GM18499 (cell line): ENCODE measurements at regions not wholly inside any gene's neighbourhood (a gene's known extent, or its start where the extent isn't known, plus 50 kb on each side); places are given as distances from the start of the nearest gene placed in this dataset.

Experiments used
- ATAC-seq: cut with Tn5 transposase; IDR thresholded peaks from one replicate; pipeline ENCODE4 v1.9.1; 2021; ENCODE audit warnings: moderate number of reproducible peaks; ENCODE audit not compliant: insufficient read depth, unreplicated experiment

GRCh38 chr4:12734586-12734985 is 749.6 kb downstream of the RAB28 start:
- no peak for ATAC-seq

GRCh38 chr4:12729384-12729783 is 754.8 kb downstream of the RAB28 start:
- peak; percentile 38 for ATAC-seq

- ATAC-seq, result no peak
These were observed 759.6 kb downstream of the RAB28 start for GRCh38 chr4:12724510-12724909.

DNA sequence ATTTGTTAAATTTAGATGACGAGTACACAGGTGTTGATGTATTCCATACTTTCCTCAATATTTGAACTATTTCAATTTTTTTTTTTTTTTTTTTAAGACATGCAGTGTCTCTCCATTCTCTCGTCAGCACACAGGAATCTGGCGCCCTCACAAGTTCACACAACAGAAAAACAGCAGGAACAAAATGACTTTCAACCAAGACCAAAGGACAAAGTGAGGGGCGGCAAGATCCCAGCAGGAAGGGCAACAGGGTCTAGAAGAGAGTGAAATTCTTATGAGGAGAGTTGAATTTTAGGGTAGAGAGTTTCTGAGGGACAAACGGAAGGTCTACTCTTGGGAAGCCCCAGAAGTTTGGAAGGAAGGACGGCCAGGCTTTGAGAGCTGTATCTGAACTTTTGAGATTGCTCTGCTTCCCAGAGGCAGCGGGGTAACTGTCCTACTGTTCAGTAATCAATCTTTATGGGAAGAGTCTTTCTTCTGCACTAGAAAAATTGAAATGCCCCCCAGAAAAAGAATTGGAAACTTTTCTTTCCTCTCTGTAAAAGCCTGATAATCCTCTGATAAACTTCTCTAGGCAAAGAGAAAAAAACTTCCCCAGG is 760.2 kb downstream of the RAB28 start:
- ATAC-seq, result no peak

GRCh38 chr4:12716896-12717295 is 767.2 kb downstream of the RAB28 start:
- no peak for ATAC-seq

- ATAC-seq, result no peak
These were observed 771.3 kb downstream of the RAB28 start for GRCh38 chr4:12712648-12713339.

- no peak for ATAC-seq
These were observed 776.6 kb downstream of the RAB28 start for GRCh38 chr4:12707381-12708175.

DNA sequence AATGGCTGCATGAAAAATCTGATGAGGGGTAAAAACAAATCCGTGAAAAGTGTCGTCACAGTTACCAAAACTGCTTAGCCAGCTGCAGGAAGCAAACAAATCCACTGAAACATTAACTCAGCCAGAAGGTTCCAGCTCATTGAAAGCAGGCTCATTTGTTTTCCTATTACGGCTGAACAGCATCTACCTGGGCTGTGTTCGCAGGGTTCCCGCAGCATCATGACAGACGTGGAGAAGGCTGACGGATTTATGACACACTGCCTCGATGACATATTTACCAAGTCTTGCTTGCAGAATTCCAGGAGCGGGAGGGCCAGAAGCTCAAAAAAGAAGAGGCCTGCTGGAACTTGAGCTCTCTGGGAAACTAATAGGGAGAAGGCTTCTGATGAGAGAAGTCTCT is 781.1 kb downstream of the RAB28 start:
- ATAC-seq, result no peak

DNA sequence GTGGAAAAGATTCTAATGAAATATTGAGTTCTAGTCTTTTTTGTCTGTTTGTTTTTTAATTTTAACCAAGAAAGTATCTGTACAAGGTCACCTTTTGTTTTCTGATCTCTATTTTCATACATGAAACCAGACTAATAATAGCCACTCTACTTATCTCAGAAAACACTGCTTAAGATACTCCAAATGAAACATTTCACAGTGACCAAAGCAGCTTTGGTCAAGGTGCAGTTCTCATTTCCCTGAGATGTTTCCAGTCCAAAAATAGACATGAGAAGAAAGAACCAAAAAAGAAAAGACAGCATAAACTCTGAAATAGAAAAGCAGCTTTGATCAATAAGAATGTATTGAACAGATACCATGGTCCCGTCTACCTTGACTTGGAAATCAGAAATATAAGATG is 782.8 kb downstream of the RAB28 start:
- ATAC-seq, result peak; percentile 56

DNA sequence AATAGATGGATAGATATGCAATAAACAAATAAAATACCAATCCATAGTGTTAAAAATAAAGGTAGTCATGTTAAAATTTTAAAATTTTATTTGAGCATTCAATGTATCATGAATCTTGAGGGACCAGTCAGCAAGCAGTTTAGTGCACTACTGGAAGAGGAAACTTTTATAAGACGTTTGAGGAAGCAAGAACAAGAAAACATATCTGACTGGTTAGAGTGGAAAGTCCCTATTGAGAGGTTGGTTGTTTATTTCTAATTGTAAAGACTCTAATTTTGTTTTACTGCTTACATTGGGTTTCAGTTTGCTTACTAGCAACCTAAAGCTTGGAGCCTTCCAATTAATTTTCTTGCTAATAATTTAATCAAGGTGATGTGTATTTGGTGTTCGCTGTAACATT is 786.2 kb downstream of the RAB28 start:
- ATAC-seq, result peak; percentile 62

DNA sequence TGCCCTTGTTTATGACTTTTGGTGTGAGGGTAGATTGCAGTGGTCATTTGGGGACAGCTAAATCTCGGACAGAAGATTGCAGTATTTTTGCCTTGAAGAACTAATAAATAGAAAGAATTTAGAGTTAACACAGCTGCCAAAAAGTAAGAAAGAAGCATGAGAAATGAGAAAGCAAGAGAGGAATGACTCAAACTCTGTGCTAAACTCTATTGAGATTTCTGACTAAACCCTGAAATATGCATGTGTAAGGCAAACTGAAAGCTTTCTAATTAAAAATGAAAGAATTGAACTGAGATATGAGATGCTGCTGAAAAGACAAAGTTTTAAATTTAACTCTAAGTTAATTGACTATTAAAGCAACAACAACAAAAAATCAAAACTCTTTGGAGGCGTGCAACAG is 791.3 kb downstream of the RAB28 start:
- no peak for ATAC-seq

- ATAC-seq, result no peak
These were observed 793.0 kb downstream of the RAB28 start for GRCh38 chr4:12691168-12691567.

DNA sequence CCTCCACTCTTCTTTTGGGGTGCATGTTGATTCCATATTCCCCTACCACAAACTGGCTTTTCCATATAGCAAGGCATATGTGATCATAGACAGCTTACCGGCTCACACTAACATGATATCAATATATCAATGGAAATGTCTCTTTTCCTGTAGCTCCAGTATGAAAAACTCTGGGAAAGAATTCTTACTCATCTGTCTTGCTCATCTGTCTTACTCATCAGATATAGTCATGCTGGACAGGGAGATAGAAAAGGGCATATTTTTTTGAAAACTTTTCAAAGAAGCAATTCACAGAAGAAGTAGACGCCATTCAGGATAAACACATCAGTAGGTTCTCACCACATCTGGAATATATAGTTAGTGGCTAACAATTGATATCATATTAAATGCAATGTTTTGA is 794.7 kb downstream of the RAB28 start:
- no peak for ATAC-seq

- ATAC-seq, result no peak
These were observed 804.9 kb downstream of the RAB28 start for GRCh38 chr4:12679217-12679616.

DNA sequence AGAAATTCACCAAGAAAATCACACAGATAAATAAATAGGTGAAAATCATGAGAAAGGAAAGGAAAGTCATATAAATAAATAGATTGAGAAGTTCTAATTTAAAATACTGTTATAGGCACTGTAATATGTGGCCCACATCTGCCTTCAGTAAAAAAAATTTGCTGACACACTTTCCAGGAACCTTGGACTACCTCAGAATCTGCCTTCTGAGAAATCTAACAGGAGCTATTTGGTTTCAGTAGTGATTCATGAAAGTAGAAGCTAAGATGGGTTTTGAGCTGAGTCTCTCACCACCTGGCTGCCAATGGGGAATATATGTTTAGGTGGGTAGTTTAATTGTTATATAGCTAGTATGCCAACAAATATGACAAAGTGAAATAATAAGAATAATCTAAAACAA is 810.0 kb downstream of the RAB28 start:
- no peak for ATAC-seq

DNA sequence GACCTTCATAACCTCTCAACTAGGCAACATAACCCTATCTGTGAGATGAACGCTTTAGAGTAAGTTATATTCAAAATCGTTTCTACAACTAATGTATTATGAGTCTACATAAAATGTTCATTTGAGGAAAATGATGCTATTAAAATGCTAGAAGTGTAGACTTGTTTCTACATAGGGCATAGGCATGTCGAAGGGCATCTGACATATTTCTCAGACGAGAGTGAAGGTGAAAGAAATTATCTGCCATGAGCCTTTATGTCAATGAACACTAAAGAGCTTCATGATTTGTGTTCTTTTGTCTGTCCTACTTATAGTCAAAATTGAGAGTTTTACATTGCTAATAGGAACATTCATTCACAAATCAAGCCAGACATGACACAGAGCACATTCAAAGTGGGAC is 811.8 kb downstream of the RAB28 start:
- ATAC-seq, result no peak

DNA sequence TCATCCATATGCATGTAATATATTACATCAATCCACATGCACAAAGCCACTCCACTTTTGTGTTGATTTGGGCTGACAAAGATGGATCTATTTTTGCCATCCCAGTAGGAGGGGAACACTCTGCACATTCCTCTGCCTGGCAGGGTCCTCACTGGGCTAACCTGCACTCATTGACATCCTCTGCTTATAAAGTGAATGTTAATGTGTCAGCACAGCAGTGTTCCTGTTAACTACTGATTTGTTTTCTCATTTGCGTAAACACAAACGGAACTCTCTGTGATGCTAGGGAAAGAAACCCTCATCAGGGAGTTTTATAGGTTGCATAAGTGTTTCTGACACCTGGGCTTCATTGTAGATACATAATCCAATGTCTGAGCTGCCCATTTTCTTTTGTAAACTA is 826.0 kb downstream of the RAB28 start:
- no peak for ATAC-seq

GRCh38 chr4:12651876-12652275 is 832.3 kb downstream of the RAB28 start:
- ATAC-seq, result no peak

GRCh38 chr4:12645732-12646131 is 838.4 kb downstream of the RAB28 start:
- no peak for ATAC-seq

GRCh38 chr4:12644261-12644660 is 839.9 kb downstream of the RAB28 start:
- no peak for ATAC-seq

DNA sequence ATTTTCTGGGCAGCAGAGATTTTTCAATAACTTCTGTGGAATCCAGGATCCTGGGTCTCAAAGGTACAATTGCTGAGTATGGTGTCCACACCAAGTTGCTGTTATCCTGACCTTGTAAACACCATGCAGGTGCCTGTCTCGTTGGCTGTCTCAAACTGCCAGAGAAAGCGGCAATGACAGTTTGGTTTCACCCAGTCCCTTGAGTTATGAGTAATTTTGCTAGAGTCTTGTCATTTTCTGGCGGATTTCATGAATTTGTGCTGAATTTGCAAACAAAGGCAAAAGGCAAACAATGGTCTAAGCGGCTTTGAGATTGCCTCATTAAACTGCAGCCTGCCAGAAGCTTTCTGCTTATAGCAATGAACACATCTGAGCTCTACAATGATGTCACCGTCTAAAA is 847.9 kb downstream of the RAB28 start:
- no peak for ATAC-seq

- ATAC-seq, result no peak
These were observed 848.5 kb downstream of the RAB28 start for GRCh38 chr4:12635629-12636028.
